Dendritic cell treated with granulocyte-macrophage colony-stimulating factor and Interleukin-4, amounts not matched to agents 40 ng/mL and 50 ng/mL, for 4 days (primary cell): ENCODE measurements at regions not wholly inside any gene's neighbourhood (a gene's known extent, or its start where the extent isn't known, plus 50 kb on each side); places are given as distances from the start of the nearest gene placed in this dataset.
"Not testable (repeated sequence)": the region's sequence is repeated elsewhere in the genome, so short reads cannot be mapped to it uniquely, and the experiment has no call there.

Source experiments
- H3K27ac Mint-ChIP-seq: one replicate; pipeline ENCODE4 v1.8.0; 2022; ENCODE audit warnings: mild to moderate bottlenecking, mixed read lengths
- H3K27me3 Mint-ChIP-seq: one replicate; pipeline ENCODE4 v1.8.0; 2022; ENCODE audit warnings: mild to moderate bottlenecking, mixed read lengths
- H3K36me3 Mint-ChIP-seq: one replicate; pipeline ENCODE4 v1.8.0; 2022; ENCODE audit warnings: low read depth, mixed read lengths
- H3K4me1 Mint-ChIP-seq: one replicate; pipeline ENCODE4 v1.8.0; 2022; ENCODE audit warnings: low read depth, mixed read lengths
- H3K4me3 Mint-ChIP-seq: one replicate; pipeline ENCODE4 v1.8.0; 2022; ENCODE audit warnings: mild to moderate bottlenecking, moderate library complexity, mixed read lengths
- H3K9me3 Mint-ChIP-seq: one replicate; pipeline ENCODE4 v1.8.0; 2022; ENCODE audit warnings: mixed read lengths
- intact Hi-C: fragments of 100-400 bp; cut with micrococcal nuclease; formaldehyde crosslinking; loops from one replicate; pipeline ENCODE4 v1.15.0; 2022

DNA sequence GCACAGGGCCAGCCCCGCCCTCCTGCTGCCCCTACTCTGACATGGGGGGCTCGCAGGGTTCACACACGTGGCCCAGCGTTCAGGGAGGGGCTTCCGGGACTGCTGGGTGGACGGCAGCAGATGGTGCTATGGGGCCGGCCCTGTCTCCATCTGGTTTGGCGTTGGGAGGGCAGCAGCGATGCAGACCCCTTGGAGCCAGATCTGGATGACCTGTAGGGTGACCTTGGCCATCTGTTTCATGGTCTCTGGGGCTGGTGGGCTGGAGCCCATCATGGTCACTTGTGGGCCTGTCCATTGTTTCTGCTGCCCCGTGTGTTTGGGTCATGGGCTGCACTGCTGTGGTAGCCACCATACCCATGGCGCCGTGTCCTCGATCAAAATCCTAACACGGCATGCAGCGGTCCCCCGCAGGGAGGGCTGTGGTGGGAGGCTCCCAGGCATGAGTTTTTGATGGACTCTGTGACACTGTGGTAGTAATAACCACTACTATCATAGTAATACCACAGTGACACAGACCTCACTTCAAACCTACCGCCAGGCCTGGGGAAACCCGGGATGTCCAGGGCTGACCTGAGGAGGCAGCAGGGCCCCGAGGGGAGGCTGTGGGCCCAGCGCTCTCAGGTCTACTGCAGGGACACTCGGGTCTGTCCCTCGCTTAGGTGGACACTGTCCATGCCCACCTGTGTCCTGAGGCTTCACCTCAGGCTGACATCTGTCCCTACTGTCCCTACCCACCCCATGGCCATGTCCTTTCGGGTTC is 359.4 kb downstream of the TMEM121 start:
- Mint-ChIP-seq H3K9me3 (no peaks in the 10 kb centered on the region), H3K27ac (no peak overlapping the region), H3K4me3 (no peak overlapping the region), H3K36me3 (no peaks in the 10 kb centered on the region), H3K4me1 (no peaks in the 10 kb centered on the region), H3K27me3 (peaks cover 74% of the 10 kb centered on the region)
- intact Hi-C loops: no loop called here

DNA sequence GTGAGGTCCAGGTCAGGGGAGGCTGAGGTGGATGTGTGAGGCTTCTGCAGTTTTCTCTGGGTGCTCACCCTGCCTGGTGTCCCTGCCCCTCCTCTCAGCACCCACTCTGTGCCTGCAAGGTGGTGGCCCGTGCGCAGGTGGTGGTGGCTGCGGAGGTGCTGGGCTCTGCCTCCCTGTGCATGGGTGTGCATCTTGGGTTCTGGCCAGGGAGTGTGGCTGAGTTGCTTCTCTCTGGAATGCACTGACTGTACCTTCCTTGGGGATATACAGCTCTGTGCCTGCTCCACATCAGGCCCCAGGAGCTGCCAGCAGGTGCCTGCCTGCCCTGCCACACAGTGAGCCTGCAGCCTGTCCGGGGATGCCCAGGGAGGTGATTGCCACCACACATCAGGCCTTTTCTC is 360.4 kb downstream of the TMEM121 start:
- H3K4me3 Mint-ChIP-seq, H3K27ac Mint-ChIP-seq, intact Hi-C loops, H3K36me3 Mint-ChIP-seq, H3K9me3 Mint-ChIP-seq, H3K4me1 Mint-ChIP-seq: not testable (repeated sequence)
- H3K27me3 Mint-ChIP-seq: peaks cover 75% of the 10 kb centered on the region

DNA sequence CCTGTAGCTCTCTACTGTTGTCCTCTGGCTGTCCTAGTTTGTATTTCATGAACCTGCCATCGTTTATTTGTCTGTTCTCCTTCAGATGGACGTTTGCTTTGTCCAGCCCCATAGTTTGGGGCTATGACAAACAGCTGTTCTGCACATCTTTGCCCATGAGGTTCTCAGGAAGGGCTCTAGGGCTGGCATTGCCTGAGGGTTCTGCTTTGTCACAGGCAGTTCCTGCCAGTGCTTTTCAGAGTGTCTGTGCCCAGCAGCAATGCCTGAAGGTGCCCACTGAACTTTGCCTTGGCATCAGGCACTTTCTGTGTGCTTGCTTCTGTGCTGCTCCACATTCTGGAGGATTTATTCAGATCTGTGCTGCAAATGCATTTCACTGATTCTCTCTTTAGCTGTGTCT is 361.3 kb downstream of the TMEM121 start:
- Mint-ChIP-seq H3K27me3 (peaks cover 75% of the 10 kb centered on the region), H3K4me3 (no peak overlapping the region), H3K4me1 (no peaks in the 10 kb centered on the region), H3K9me3 (no peaks in the 10 kb centered on the region), H3K36me3 (no peaks in the 10 kb centered on the region), H3K27ac (no peak overlapping the region)
- intact Hi-C loops: no loop called here

DNA sequence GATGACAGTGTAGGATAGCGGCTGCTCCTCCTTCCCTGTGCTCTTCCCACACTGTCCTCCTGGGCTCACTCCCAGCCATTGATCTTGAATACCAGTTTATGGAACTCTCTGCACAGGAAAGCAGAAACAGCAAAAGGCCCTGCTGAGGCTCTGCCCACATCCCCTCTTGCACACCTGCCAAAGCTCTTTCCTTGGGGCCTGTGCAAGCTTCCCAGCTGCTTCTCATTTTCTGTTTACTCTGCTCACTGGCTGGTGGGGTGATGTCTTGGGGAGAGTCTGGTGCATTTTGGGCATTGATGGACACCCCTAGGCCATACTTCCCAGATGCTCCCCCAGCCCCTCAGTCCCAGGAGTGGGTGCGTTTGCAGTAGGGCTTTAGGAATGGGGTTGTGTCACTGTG is 361.8 kb downstream of the TMEM121 start:
- Mint-ChIP-seq H3K4me1 (no peaks in the 10 kb centered on the region), H3K4me3 (no peak overlapping the region), H3K27me3 (peaks cover 75% of the 10 kb centered on the region), H3K36me3 (no peaks in the 10 kb centered on the region), H3K27ac (no peak overlapping the region), H3K9me3 (no peaks in the 10 kb centered on the region)
- intact Hi-C loops: no loop called here

DNA sequence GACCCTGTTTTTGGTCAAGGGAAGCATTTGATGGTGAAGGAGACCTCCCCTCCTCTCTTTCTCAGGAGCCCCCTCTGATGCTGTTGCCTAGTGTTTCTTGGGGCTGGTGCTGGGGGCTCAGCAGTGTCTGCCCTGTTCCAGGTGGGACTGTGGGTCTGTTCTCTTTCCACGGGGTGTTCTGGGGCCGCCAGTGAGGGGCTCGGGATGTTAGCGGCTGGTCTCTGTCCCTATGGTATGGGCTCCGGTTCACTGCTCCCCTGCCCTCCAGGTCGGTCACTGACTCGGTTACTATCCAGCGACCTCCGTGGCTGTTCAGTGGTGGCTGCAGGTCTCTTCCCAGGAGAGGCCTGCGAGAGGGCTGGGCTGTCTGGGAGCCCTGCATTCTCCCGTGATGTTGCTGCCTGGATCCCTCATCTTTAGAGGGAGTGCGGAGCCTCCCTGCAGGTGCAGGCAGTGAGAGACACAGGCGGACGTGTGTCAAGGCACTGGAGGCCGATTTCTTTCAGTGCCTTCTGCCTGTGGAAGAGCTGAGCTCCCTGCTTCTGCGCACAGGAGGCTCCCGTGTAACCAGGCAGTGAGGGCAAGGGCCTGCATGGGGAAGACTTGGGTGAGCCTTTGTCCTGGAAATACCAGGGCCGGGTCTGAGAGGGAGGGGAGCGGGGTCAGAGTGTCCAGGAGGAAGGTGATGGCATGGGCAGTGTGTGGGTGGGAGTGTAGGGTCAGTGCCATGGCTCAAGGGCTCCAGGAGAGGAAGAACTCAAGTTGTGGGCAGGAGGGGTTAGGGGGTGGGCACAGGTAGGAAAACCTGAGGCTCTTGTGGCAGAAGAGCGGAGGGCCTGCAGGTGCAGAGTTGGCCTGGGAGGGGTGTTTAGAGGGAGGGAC is 362.6 kb downstream of the TMEM121 start:
- no peaks in the 10 kb centered on the region for H3K4me1 Mint-ChIP-seq
- intact Hi-C loops: no loop called here
- H3K27ac Mint-ChIP-seq: no peak overlapping the region
- H3K36me3 Mint-ChIP-seq: no peaks in the 10 kb centered on the region
- peaks cover 77% of the 10 kb centered on the region for H3K27me3 Mint-ChIP-seq
- H3K4me3 Mint-ChIP-seq: no peak overlapping the region
- H3K9me3 Mint-ChIP-seq: no peaks in the 10 kb centered on the region

DNA sequence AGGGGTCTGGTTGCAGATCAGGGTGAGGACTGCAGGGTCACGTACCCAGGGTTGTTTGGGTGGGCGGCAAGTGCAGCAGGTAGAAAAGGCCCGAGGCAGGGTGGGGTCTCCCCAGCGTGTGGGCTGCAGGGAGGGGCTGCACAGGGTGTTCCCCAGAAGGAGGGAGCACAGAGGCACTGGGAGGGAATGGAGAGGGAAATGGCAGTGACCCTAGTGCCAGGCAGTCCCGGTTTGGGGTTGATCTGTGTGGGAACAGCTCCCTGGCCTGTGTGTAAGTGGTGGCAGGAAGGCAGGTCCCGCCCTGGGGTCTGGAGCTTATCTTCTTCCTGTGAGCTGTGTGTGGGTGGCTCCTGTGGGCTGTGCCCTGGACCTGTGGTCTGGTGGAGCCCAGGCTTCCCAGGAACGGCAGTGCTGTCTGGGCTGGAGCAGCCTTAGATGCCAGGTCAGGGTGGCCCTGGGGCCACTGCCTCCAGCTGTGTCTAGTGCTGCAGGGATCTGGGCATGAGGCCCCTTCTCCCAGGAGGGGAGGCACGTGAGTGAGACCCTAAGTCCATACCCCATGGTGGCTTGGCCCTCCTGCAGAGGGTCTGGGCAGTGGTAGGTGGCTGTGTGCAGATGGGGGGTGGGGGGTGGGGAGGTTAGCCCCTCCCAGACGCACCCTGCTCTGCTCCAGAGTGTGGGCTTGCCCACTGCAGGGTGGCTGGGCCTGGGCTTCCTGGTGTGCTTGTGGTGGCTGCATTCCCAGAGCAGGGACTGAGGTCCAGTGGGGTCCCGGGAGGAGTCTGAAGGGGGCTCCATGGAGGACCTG is 363.5 kb downstream of the TMEM121 start:
- no peaks in the 10 kb centered on the region for H3K36me3 Mint-ChIP-seq
- intact Hi-C loops: no loop called here
- H3K27me3 Mint-ChIP-seq: peaks cover 74% of the 10 kb centered on the region
- H3K27ac Mint-ChIP-seq: no peak overlapping the region
- no peak overlapping the region for H3K4me3 Mint-ChIP-seq
- H3K4me1 Mint-ChIP-seq: no peaks in the 10 kb centered on the region
- H3K9me3 Mint-ChIP-seq: no peaks in the 10 kb centered on the region

DNA sequence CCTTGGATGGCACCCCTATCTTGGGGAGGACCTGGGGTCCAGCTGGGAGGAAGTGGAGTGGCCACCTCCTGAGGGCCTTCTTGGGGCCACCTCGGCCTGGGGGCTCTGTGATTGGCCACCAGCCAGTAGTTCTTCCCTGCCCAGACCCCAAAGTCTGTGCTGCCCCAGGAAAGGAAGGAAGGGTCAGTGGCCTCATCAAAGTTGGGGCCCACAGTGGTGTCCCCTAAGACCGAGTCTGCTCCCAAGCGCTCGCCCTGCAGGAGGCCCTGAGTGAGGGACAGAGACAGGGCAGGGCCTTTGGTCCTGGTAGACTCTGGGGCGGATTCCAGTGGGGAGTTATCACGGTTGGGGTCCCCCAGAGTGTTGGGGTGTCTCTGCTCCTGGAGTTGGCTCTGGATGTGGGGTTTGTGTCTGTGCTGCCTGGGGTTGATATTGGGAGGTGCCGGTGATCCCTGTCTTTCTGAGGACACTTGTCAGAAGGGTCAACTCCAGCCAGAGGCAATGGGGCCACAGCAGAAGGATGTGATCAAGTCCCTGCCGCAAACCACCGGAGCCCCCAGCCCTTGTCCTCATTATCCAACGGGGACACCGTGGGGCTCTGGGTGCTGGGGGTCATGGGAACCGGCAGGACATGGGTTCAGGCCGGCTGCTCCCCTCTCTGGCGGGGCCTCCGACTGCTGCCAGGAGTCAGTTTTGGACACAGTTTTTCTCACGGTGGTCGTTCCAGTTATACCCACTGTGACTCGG is 364.3 kb downstream of the TMEM121 start:
- no peaks in the 10 kb centered on the region for H3K4me1 Mint-ChIP-seq
- H3K27me3 Mint-ChIP-seq: peaks cover 69% of the 10 kb centered on the region
- no peaks in the 10 kb centered on the region for H3K9me3 Mint-ChIP-seq
- H3K36me3 Mint-ChIP-seq: no peaks in the 10 kb centered on the region
- no peak overlapping the region for H3K4me3 Mint-ChIP-seq
- intact Hi-C loops: no loop called here
- no peak overlapping the region for H3K27ac Mint-ChIP-seq

DNA sequence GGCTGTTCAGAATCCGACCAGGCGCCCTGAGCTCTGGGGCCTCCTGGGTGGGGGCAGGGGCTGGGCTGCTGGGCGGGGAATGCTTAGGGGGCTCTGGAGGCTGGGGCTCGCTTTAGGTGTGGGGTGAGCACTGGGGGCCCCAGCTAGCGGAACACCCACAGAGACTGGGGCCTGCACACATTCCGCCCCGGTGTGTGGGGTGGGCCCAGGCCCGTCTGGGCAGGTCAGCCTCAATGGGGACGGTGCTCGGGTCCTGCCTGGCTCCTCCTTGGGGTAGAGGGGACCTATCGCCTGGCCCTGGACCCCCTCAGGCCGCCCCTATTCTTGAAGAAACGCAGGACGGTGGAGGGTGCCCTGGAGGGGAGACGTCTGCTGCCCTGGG is 364.8 kb downstream of the TMEM121 start:
- Mint-ChIP-seq H3K4me1 (no peaks in the 10 kb centered on the region), H3K36me3 (no peaks in the 10 kb centered on the region), H3K4me3 (no peak overlapping the region), H3K27me3 (peaks cover 74% of the 10 kb centered on the region), H3K27ac (no peak overlapping the region), H3K9me3 (no peaks in the 10 kb centered on the region)
- intact Hi-C loops: no loop called here

DNA sequence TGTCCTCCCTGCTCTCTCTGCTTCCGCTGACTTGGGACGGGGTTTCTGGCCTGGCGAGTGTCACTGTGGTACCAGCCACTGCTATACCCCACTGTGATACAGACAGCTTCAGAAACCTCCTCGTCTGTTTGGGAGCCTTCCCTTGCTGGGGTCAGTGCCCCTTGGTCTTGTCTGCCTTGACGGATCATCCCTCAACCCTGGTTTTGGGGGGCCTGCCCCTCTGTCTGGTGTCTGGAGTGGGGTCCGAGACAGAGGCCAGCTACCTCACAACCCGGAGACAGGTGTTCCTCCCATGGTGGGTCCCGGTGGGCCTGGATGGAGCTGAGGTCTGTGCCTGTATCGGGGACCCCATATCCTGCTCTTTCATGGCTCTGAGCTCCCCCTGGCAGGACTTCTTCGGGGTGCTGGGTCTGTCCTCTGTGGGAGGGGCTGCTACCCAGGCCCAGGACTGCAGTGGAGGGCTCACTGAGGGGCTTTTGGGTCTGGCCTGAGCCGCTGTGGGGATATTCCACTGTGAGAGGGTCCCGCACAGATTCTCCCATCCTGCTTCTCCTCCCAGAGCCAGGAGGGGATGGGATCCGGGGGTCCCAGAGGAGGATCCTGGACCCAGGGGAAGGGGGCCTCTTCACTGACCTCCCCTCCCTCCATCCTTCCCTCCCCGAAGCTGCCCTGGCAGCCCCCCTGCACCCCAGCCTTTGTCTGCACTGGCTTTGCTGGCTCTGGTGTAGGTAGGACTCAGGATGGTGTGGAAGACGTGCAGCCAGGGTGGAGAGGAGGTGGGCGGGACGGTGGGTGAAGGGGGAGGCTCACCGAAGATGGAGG is 365.5 kb downstream of the TMEM121 start:
- Mint-ChIP-seq H3K27ac (no peak overlapping the region), H3K4me1 (no peaks in the 10 kb centered on the region), H3K9me3 (no peaks in the 10 kb centered on the region), H3K36me3 (no peaks in the 10 kb centered on the region), H3K4me3 (no peak overlapping the region), H3K27me3 (peaks cover 78% of the 10 kb centered on the region)
- intact Hi-C loops: no loop called here

DNA sequence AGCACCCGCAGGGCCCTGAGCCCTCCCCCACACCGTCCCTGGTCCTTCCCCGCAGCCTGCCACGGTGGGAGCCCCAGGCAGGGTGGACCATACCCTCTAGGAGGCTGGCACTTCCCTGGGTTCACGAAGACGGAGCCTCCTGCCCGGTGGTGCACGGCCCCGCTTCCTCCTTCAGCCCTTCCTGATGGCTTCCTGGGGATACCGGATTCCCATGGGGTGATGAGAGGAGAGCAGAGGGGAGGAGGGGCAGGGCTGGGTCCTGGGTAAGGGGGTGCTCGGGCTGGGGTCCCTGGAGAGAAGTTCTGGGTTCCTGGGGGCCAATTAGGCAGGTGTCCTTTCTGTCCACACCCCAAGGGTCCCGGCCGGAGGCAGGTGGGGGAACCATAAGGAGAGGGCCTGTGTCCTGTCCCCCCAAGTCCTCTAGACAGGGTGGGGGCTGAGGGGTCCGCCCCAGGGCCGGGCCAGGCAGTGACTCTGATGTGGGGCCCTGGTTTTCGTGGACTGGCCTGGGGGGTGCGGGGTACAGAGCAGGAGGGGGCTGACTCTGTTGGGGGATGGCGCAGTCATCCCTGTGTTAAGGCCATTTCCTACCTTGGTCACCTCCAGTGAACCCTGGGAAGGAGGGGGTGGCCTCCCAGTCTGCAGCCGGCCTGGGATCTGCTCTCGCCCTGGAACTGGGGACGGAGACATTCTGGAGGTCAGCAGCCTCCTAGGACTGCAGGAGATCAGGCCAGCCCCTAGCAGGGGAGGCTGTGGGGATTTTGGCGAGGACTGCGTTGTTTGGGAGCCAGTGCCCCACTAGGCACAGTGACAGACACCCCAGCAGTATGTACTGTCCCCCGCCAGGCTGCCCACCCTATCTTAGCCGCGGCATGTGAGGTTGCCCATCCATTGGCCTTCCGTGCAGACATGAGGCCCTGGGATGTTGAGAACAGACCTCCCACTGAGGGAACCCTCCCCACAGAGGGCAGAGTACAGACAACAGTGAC is 366.4 kb downstream of the TMEM121 start:
- intact Hi-C loops, H3K4me1 Mint-ChIP-seq, H3K36me3 Mint-ChIP-seq, H3K27ac Mint-ChIP-seq, H3K9me3 Mint-ChIP-seq, H3K4me3 Mint-ChIP-seq: not testable (repeated sequence)
- H3K27me3 Mint-ChIP-seq: peaks cover 81% of the 10 kb centered on the region

DNA sequence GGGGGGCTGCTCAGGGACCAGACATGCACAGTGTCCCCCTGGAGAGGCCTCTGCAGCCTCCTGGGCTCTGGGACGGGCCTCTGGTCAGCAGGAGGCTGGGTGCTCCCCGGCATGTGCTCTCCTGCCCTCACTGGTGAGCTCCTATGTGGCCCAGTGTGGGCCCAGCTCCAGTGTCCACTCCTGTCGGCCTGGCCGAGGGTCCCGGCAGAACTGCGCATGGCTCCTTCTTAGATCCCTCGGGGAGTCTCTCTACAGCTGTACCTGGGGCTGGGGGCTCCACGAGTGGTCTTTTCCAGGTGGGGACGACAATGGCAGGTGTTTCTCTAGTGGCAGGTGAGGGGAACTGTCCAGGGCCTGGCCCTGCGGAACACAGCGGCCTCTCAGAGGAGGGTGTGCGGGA is 367.3 kb downstream of the TMEM121 start:
- H3K4me3 Mint-ChIP-seq, H3K4me1 Mint-ChIP-seq, H3K27ac Mint-ChIP-seq, H3K9me3 Mint-ChIP-seq, H3K36me3 Mint-ChIP-seq, intact Hi-C loops: not testable (repeated sequence)
- peaks cover 83% of the 10 kb centered on the region for H3K27me3 Mint-ChIP-seq
